ENCODE measurements at regions not wholly inside any gene's neighbourhood (a gene's known extent, or its start where the extent isn't known, plus 50 kb on each side); places are given as distances from the start of the nearest gene placed in this dataset.
"Not testable (repeated sequence)": the region's sequence is repeated elsewhere in the genome, so short reads cannot be mapped to it uniquely, and the experiment has no call there.

DNA sequence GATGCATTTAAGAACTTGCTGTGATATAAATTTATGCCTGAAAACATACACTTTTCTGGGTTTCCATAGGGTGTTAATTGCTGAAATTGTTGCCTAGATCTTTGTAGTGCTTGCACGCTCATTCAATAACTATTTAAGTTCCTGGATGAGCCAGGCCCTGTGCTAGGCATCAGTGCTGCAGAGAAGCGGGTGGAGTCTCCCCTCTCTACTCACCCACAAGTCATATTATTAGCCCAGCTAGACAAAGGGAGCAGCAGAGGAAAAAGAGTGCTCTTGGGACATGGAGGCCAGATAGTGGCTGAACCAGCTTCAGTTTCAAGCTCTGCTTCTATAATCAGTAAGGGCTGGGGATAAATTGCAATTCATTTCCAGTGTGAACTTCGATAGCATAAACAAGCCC is 329.1 kb downstream of the TFAP2B start:
- H3K27me3 ChIP-seq (ENCODE audit: control insufficient read depth in 1 of 2, insufficient read depth in 2 of 2, low read length in 2 of 2): no peaks in the 10 kb centered on the region
- no peaks in the 10 kb centered on the region for H3K36me3 Mint-ChIP-seq (ENCODE audit: low read depth)
- H3K4me1 Mint-ChIP-seq (ENCODE audit: low read depth): no peaks in the 10 kb centered on the region
- DNase-seq (no peak), ATAC-seq (ENCODE audit: poor library complexity) (no peak)
- H3K4me3 Mint-ChIP-seq: no peak overlapping the region
- peaks cover 0 to 5% of the 10 kb centered on the region in 2 experiments for H3K9me3 ChIP-seq (ENCODE audit: control insufficient read depth in 1 of 2, insufficient read depth in 1 of 2, low read length in 2 of 2)
- ChIA-PET POLR2A (no interaction called here), CTCF (no interaction called here)
- intact Hi-C loops (cut with DNase I, micrococcal nuclease): no loop called here
- no peaks in the 10 kb centered on the region for H3K4me1 ChIP-seq (ENCODE audit: insufficient read depth, low read length)
- no peak overlapping the region for H3K4me3 ChIP-seq (ENCODE audit: low read length)
- H3K9me3 Mint-ChIP-seq: peaks cover 3% of the 10 kb centered on the region
- no peaks in the 10 kb centered on the region for H3K27me3 Mint-ChIP-seq
- no peaks in the 10 kb centered on the region for H3K36me3 ChIP-seq (ENCODE audit: insufficient read depth, low read length)
- no peak overlapping the region for H3K27ac ChIP-seq (ENCODE audit: low read depth in 1 of 2, low read length in 2 of 2)
- no peak overlapping the region for H3K27ac Mint-ChIP-seq
- no peak for TF ChIP-seq CTCF (IDR thresholded peaks at IDR 0.05)

GRCh38 chr6:51152594-51152993 is 333.9 kb downstream of the TFAP2B start:
- H3K9me3 Mint-ChIP-seq: peaks cover 6% of the 10 kb centered on the region
- no peaks in the 10 kb centered on the region for H3K4me1 Mint-ChIP-seq (ENCODE audit: low read depth)
- no peak for TF ChIP-seq CTCF (IDR thresholded peaks at IDR 0.05)
- H3K9me3 ChIP-seq (ENCODE audit: control insufficient read depth in 1 of 2, insufficient read depth in 1 of 2, low read length in 2 of 2): peaks cover 0 to 5% of the 10 kb centered on the region in 2 experiments
- no peaks in the 10 kb centered on the region for H3K36me3 Mint-ChIP-seq (ENCODE audit: low read depth)
- no peaks in the 10 kb centered on the region for H3K27me3 Mint-ChIP-seq
- H3K36me3 ChIP-seq (ENCODE audit: insufficient read depth, low read length): no peaks in the 10 kb centered on the region
- ChIA-PET POLR2A (no interaction called here), CTCF (no interaction called here)
- H3K27me3 ChIP-seq (ENCODE audit: control insufficient read depth in 1 of 2, insufficient read depth in 2 of 2, low read length in 2 of 2): no peaks in the 10 kb centered on the region
- intact Hi-C loops (cut with DNase I, micrococcal nuclease): no loop called here
- no peak overlapping the region for H3K4me3 ChIP-seq (ENCODE audit: low read length)
- ATAC-seq (ENCODE audit: poor library complexity) (no peak), DNase-seq (no peak)
- no peak overlapping the region for H3K27ac Mint-ChIP-seq
- no peaks in the 10 kb centered on the region for H3K4me1 ChIP-seq (ENCODE audit: insufficient read depth, low read length)
- H3K27ac ChIP-seq (ENCODE audit: low read depth in 1 of 2, low read length in 2 of 2): no peak overlapping the region
- H3K4me3 Mint-ChIP-seq: no peak overlapping the region

GRCh38 chr6:51153109-51153508 is 334.4 kb downstream of the TFAP2B start:
- Histone ChIP-seq H3K27ac (ENCODE audit: low read depth in 1 of 2, low read length in 2 of 2) (no peak overlapping the region), H3K4me1 (ENCODE audit: insufficient read depth, low read length) (no peaks in the 10 kb centered on the region), H3K36me3 (ENCODE audit: insufficient read depth, low read length) (no peaks in the 10 kb centered on the region), H3K9me3 (ENCODE audit: control insufficient read depth in 1 of 2, insufficient read depth in 1 of 2, low read length in 2 of 2) (peaks cover 0 to 5% of the 10 kb centered on the region in 2 experiments), H3K27me3 (ENCODE audit: control insufficient read depth in 1 of 2, insufficient read depth in 2 of 2, low read length in 2 of 2) (no peaks in the 10 kb centered on the region), H3K4me3 (ENCODE audit: low read length) (no peak overlapping the region)
- no peaks in the 10 kb centered on the region for H3K27me3 Mint-ChIP-seq
- H3K4me3 Mint-ChIP-seq: no peak overlapping the region
- CTCF ChIA-PET: no interaction called here
- intact Hi-C loops (cut with DNase I, micrococcal nuclease): no loop called here
- no peaks in the 10 kb centered on the region for H3K4me1 Mint-ChIP-seq (ENCODE audit: low read depth)
- peaks cover 6% of the 10 kb centered on the region for H3K9me3 Mint-ChIP-seq
- DNase-seq: no peak
- H3K36me3 Mint-ChIP-seq (ENCODE audit: low read depth): no peaks in the 10 kb centered on the region
- TF ChIP-seq CTCF (IDR thresholded peaks at IDR 0.05): no peak
- no peak for ATAC-seq (ENCODE audit: poor library complexity)
- no peak overlapping the region for H3K27ac Mint-ChIP-seq
- POLR2A ChIA-PET: no interaction called here

DNA sequence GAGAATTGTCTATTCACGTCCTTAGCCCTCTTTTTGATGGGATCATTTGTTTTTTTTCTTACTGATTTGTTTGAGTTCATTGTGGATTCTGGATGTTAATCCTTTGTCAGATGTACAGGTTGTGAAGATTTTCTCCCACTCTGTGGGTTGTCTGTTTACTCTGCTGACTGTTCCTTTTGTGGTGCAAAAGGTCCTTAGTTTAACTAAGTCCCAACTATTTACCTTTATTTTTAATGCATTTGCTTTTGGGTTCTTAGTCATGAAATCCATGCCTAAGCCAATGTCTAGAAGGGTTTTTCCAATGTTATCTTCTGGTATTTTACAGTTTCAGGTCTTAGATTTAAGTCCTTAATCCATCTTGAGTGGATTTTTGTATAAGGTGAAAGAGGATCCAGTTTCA is 336.3 kb downstream of the TFAP2B start:
- ATAC-seq (ENCODE audit: poor library complexity); DNase-seq; H3K27me3 ChIP-seq (ENCODE audit: control insufficient read depth in 1 of 2, insufficient read depth in 2 of 2, low read length in 2 of 2); H3K36me3 Mint-ChIP-seq (ENCODE audit: low read depth); H3K4me3 ChIP-seq (ENCODE audit: low read length); H3K27ac Mint-ChIP-seq; POLR2A ChIA-PET; CTCF ChIA-PET; H3K4me1 Mint-ChIP-seq (ENCODE audit: low read depth); H3K27me3 Mint-ChIP-seq; H3K36me3 ChIP-seq (ENCODE audit: insufficient read depth, low read length); intact Hi-C loops (cut with DNase I, micrococcal nuclease); H3K4me3 Mint-ChIP-seq; H3K4me1 ChIP-seq (ENCODE audit: insufficient read depth, low read length); H3K27ac ChIP-seq (ENCODE audit: low read depth in 1 of 2, low read length in 2 of 2); H3K9me3 ChIP-seq (ENCODE audit: control insufficient read depth in 1 of 2, insufficient read depth in 1 of 2, low read length in 2 of 2): not testable (repeated sequence)
- peaks cover 11% of the 10 kb centered on the region for H3K9me3 Mint-ChIP-seq

DNA sequence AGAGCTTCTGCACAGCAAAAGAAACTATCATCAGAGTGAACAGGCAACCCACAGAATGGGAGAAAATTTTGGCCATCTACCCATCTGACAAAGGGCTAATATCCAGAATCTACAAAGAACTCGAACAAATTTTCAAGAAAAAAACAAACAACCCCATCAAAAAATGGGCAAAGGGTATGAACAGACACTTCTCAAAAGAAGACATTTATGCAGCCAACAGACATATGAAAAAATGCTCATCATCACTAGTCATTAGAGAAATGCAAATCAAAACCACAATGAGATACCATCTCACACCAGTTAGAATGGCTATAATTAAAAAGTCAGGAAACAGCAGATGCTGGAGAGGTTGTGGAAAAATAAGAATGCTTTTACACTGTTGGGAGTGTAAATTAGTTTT is 340.6 kb downstream of the TFAP2B start:
- H3K27ac Mint-ChIP-seq; H3K27ac ChIP-seq (ENCODE audit: low read depth in 1 of 2, low read length in 2 of 2); H3K27me3 ChIP-seq (ENCODE audit: control insufficient read depth in 1 of 2, insufficient read depth in 2 of 2, low read length in 2 of 2); H3K27me3 Mint-ChIP-seq; H3K4me1 Mint-ChIP-seq (ENCODE audit: low read depth); DNase-seq; H3K4me3 Mint-ChIP-seq; POLR2A ChIA-PET; H3K36me3 ChIP-seq (ENCODE audit: insufficient read depth, low read length); H3K36me3 Mint-ChIP-seq (ENCODE audit: low read depth); H3K4me3 ChIP-seq (ENCODE audit: low read length); CTCF ChIA-PET; H3K4me1 ChIP-seq (ENCODE audit: insufficient read depth, low read length); H3K9me3 ChIP-seq (ENCODE audit: control insufficient read depth in 1 of 2, insufficient read depth in 1 of 2, low read length in 2 of 2); ATAC-seq (ENCODE audit: poor library complexity); intact Hi-C loops (cut with DNase I, micrococcal nuclease): not testable (repeated sequence)
- peaks cover 11% of the 10 kb centered on the region for H3K9me3 Mint-ChIP-seq

Measured in CD4-positive, alpha-beta T cell (primary cell).